Choroid plexus epithelial cell (primary cell): ENCODE measurements at regions not wholly inside any gene's neighbourhood (a gene's known extent, or its start where the extent isn't known, plus 50 kb on each side); places are given as distances from the start of the nearest gene placed in this dataset.

Experiments used
- DNase-seq: peaks from one replicate; pipeline ENCODE4 v3.0.0-alpha.2; 2010; ENCODE audit warnings: low read depth
- H3K4me3 ChIP-seq: 2 replicates; pipeline ENCODE4 v1.5.1; 2011; ENCODE audit warnings: low read depth, mild to moderate bottlenecking, control low read depth, low read length, moderate library complexity
- TF ChIP-seq, protein P1 (sequence below): conservative IDR thresholded peaks from 2 replicates; pipeline ENCODE4 v1.5.1; 2011; ENCODE audit warnings: low read depth, mild to moderate bottlenecking, control low read depth, inconsistent platforms, low read length, moderate library complexity

DNA sequence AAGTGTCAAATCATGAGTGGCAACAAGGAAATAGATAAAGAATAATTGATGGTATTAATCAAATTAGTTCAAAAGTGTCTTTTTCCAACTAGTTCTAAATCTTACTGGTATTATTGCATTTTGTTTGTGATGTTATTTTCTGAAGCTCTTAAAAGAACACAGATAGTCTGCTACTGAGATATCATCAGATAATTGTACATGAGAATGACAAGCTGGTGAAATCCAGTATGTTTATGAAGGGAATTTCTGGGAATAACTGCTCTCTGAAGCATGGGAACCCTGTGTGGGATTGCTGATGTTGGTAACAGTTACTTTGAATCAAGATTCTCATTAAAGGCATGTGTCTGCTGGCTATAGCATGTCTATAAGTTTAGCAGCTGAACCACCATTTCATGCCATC, 190.3 kb upstream of the CDIN1 start:
- TF ChIP-seq, protein P1, sequence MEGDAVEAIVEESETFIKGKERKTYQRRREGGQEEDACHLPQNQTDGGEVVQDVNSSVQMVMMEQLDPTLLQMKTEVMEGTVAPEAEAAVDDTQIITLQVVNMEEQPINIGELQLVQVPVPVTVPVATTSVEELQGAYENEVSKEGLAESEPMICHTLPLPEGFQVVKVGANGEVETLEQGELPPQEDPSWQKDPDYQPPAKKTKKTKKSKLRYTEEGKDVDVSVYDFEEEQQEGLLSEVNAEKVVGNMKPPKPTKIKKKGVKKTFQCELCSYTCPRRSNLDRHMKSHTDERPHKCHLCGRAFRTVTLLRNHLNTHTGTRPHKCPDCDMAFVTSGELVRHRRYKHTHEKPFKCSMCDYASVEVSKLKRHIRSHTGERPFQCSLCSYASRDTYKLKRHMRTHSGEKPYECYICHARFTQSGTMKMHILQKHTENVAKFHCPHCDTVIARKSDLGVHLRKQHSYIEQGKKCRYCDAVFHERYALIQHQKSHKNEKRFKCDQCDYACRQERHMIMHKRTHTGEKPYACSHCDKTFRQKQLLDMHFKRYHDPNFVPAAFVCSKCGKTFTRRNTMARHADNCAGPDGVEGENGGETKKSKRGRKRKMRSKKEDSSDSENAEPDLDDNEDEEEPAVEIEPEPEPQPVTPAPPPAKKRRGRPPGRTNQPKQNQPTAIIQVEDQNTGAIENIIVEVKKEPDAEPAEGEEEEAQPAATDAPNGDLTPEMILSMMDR = no peak
- no peak for DNase-seq
- H3K4me3 ChIP-seq = no peak overlapping the region

DNA sequence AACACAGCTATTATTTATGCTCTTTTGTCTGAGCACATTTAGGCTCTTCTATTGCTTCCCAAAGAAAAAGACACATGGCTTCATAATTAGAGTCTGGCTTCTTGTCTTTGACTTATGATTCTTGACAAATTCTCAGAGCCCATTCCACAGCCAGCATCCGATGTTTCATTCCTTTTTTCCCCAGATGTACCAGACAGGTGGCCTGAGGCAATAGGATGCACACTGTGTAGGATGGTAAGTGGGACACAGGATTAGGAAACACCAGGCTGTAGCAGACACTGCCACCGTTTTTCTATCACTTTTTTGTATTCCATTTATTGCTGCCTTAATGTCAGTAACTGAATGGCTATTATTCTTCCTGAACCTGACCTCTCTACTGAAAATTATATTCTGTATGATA, 188.9 kb upstream of the CDIN1 start:
- TF ChIP-seq, protein P1 = no peak
- no peak overlapping the region for H3K4me3 ChIP-seq
- DNase-seq = no peak

GRCh38 chr15:36392676-36393266, 186.7 kb upstream of the CDIN1 start:
- TF ChIP-seq, protein P1 = no peak
- DNase-seq = no peak
- H3K4me3 ChIP-seq = no peak overlapping the region

GRCh38 chr15:36398212-36398611, 181.2 kb upstream of the CDIN1 start:
- TF ChIP-seq, protein P1 = no peak
- no peak for DNase-seq
- H3K4me3 ChIP-seq = no peak overlapping the region

- TF ChIP-seq, protein P1 = no peak
- H3K4me3 ChIP-seq = no peak overlapping the region
- DNase-seq = no peak
Observed at GRCh38 chr15:36399276-36399675, 180.2 kb upstream of the CDIN1 start.

DNA sequence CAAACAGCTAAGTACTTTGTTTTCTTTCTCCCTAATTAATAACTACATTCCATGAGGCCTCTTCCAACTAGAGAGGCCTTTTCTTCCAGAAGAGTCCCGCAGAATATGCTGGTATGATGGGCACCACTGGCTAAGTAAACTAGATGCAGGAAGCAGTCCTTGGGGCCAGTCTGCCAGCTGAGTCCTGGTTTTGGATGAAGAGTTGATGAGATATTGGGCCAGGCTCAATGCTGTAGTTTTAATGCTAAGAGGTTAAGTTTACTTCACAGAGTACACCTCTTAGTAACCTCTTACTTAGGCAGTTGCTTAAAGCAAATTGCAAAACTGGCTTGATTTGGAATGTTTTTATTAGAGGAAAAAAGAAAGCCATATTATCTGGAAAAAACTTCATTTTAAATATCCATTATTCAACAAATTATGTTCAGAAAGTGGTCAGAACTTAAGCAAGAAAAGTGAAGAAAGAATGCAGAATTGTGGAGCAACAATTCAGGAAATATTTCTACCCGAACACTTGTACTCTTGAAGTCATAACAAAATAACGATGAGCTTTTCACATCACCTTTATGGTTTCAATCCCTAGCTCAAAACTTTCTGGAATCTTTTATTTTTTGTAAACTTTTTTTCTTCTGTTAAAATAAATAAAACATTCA, 178.4 kb upstream of the CDIN1 start:
- TF ChIP-seq, protein P1 = no peak
- DNase-seq = peak; percentile 48
- no peak overlapping the region for H3K4me3 ChIP-seq

DNA sequence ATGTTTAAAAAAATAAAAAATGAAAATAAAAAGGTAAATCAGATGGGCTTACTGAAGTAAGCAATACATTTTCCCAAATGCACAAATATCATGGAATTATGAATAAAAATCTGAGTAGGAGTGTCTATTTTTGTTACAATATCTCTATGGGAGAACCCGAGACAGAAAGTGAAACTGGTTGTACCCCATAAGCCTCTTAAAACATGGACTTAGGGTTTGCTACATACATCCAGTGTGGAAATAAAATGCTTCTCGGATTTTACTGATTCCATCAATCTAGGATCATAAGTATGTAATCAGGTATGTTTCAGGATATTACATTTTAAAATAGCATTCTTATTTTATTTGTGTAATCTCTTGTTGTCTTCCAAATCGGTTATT, 177.8 kb upstream of the CDIN1 start:
- no peak overlapping the region for H3K4me3 ChIP-seq
- TF ChIP-seq, protein P1 = no peak

More for the DNA sequence above, 177.8 kb upstream of the CDIN1 start:
- peak; percentile 27 for DNase-seq
